RCC 7860 (cell line): ENCODE measurements at regions not wholly inside any gene's neighbourhood (a gene's known extent, or its start where the extent isn't known, plus 50 kb on each side); places are given as distances from the start of the nearest gene placed in this dataset.

Source experiments
- DNase-seq: peaks from one replicate; pipeline ENCODE4 v3.0.0-alpha.2; 2015; ENCODE audit warnings: low spot score
- FAIRE-seq: peaks from 2 replicates; lab custom pipeline; 2012; peaks lifted over from hg19 to GRCh38; lab: Jason Lieb, UNC

GRCh38 chr18:56238576-56238975, 399.8 kb downstream of the TXNL1 start:
- FAIRE-seq: no peak
- DNase-seq: no peak

GRCh38 chr18:56235481-56236013, 402.8 kb downstream of the TXNL1 start:
- no peak for DNase-seq
- FAIRE-seq: no peak

GRCh38 chr18:56235071-56235470, 403.3 kb downstream of the TXNL1 start:
- DNase-seq: no peak
- no peak for FAIRE-seq

GRCh38 chr18:56233595-56233994, 404.8 kb downstream of the TXNL1 start:
- DNase-seq (peak; percentile 40), FAIRE-seq (peak; percentile 62)

GRCh38 chr18:56226025-56226424, 412.4 kb downstream of the TXNL1 start:
- no peak for DNase-seq
- no peak for FAIRE-seq

- DNase-seq (no peak), FAIRE-seq (no peak)
Measured at GRCh38 chr18:56224669-56225561, 413.5 kb downstream of the TXNL1 start.

GRCh38 chr18:56221195-56222065, 417.0 kb downstream of the TXNL1 start:
- DNase-seq (no peak), FAIRE-seq (no peak)

- no peak for DNase-seq
- FAIRE-seq: no peak
Measured at GRCh38 chr18:56217406-56217805, 421.0 kb downstream of the TXNL1 start.

- DNase-seq (no peak), FAIRE-seq (no peak)
Measured at GRCh38 chr18:56214706-56215105, 423.7 kb downstream of the TXNL1 start.

- DNase-seq: no peak
- FAIRE-seq: no peak
Measured at GRCh38 chr18:56210520-56210919, 427.9 kb downstream of the TXNL1 start.

GRCh38 chr18:56207989-56208388, 430.4 kb downstream of the TXNL1 start:
- no peak for FAIRE-seq
- no peak for DNase-seq

GRCh38 chr18:56204052-56204451, 434.3 kb downstream of the TXNL1 start:
- FAIRE-seq (no peak), DNase-seq (no peak)

GRCh38 chr18:56202678-56203077, 435.7 kb downstream of the TXNL1 start:
- DNase-seq (no peak), FAIRE-seq (no peak)

- FAIRE-seq: no peak
Measured at GRCh38 chr18:56200381-56200911, 437.9 kb downstream of the TXNL1 start.

GRCh38 chr18:56199580-56200330, 438.6 kb downstream of the TXNL1 start:
- FAIRE-seq (no peak), DNase-seq (no peak)

More at GRCh38 chr18:56200381-56200911, 437.9 kb downstream of the TXNL1 start:
- DNase-seq: peak; percentile 39

GRCh38 chr18:56197241-56197859, 441.0 kb downstream of the TXNL1 start:
- DNase-seq (no peak), FAIRE-seq (no peak)

GRCh38 chr18:56196495-56197225, 441.7 kb downstream of the TXNL1 start:
- no peak for DNase-seq
- no peak for FAIRE-seq

GRCh38 chr18:56191334-56191733, 447.1 kb downstream of the TXNL1 start:
- DNase-seq (no peak), FAIRE-seq (no peak)

GRCh38 chr18:56189615-56190014, 448.8 kb downstream of the TXNL1 start:
- FAIRE-seq: no peak
- DNase-seq: no peak
